ENCODE measurements at regions not wholly inside any gene's neighbourhood (a gene's known extent, or its start where the extent isn't known, plus 50 kb on each side); places are given as distances from the start of the nearest gene placed in this dataset.
"Not testable (repeated sequence)": the region's sequence is repeated elsewhere in the genome, so short reads cannot be mapped to it uniquely, and the experiment has no call there.

GRCh38 chr6:13865141-13865540 is 50.8 kb upstream of the MCUR1 start:
- no peak for TF ChIP-seq CTCF (IDR thresholded peaks at IDR 0.05; ENCODE audit: insufficient read depth, low read depth, low read length, missing control alignments)
- H3K4me3 ChIP-seq (ENCODE audit: low read length) = no peak overlapping the region
- no peak for DNase-seq (ENCODE audit: low read depth)

- DNase-seq (ENCODE audit: low read depth); H3K4me3 ChIP-seq (ENCODE audit: low read length): not testable (repeated sequence)
Measured at GRCh38 chr6:13864669-13865068, 50.3 kb upstream of the MCUR1 start.
